ENCODE measurements at regions not wholly inside any gene's neighbourhood (a gene's known extent, or its start where the extent isn't known, plus 50 kb on each side); places are given as distances from the start of the nearest gene placed in this dataset.

- no peak for DNase-seq (ENCODE audit: insufficient read length, low spot score, missing footprints)
- Histone ChIP-seq H2AFZ (ENCODE audit: low read length) (no peak overlapping the region), H3K4me1 (ENCODE audit: insufficient read depth, low read length) (no peaks in the 10 kb centered on the region), H3K79me2 (ENCODE audit: insufficient read depth, low read length) (no peaks in the 10 kb centered on the region), H3K27ac (ENCODE audit: low read depth, low read length) (no peak overlapping the region), H3K4me2 (ENCODE audit: insufficient read depth, low read length) (no peak overlapping the region), H4K20me1 (ENCODE audit: insufficient read depth, low read length) (no peaks in the 10 kb centered on the region), H3K36me3 (ENCODE audit: insufficient read depth, low read length) (no peaks in the 10 kb centered on the region), H3K4me3 (ENCODE audit: insufficient read depth, low read length) (no peak overlapping the region), H3K27me3 (ENCODE audit: insufficient read depth, low read length) (no peaks in the 10 kb centered on the region), H3K9me3 (ENCODE audit: low read depth, low read length) (peaks cover 2% of the 10 kb centered on the region)
- TF ChIP-seq CTCF (IDR thresholded peaks at IDR 0.05; ENCODE audit: extremely low read depth, low read depth, low read length): no peak
Measured at GRCh38 chr9:103713631-103714030, 380.5 kb upstream of the SMC2 start.

- Histone ChIP-seq H4K20me1 (ENCODE audit: insufficient read depth, low read length) (no peaks in the 10 kb centered on the region), H2AFZ (ENCODE audit: low read length) (no peak overlapping the region), H3K27me3 (ENCODE audit: insufficient read depth, low read length) (no peaks in the 10 kb centered on the region), H3K79me2 (ENCODE audit: insufficient read depth, low read length) (no peaks in the 10 kb centered on the region), H3K9me3 (ENCODE audit: low read depth, low read length) (peaks cover 2% of the 10 kb centered on the region), H3K36me3 (ENCODE audit: insufficient read depth, low read length) (no peaks in the 10 kb centered on the region), H3K4me2 (ENCODE audit: insufficient read depth, low read length) (no peak overlapping the region), H3K4me3 (ENCODE audit: insufficient read depth, low read length) (no peak overlapping the region), H3K4me1 (ENCODE audit: insufficient read depth, low read length) (no peaks in the 10 kb centered on the region), H3K27ac (ENCODE audit: low read depth, low read length) (no peak overlapping the region)
- no peak for TF ChIP-seq CTCF (IDR thresholded peaks at IDR 0.05; ENCODE audit: extremely low read depth, low read depth, low read length)
- DNase-seq (ENCODE audit: insufficient read length, low spot score, missing footprints): no peak
Measured at GRCh38 chr9:103714992-103715391, 379.1 kb upstream of the SMC2 start.

GRCh38 chr9:103721056-103721455, 373.1 kb upstream of the SMC2 start:
- Histone ChIP-seq H3K4me3 (ENCODE audit: insufficient read depth, low read length) (no peak overlapping the region), H4K20me1 (ENCODE audit: insufficient read depth, low read length) (no peaks in the 10 kb centered on the region), H3K4me1 (ENCODE audit: insufficient read depth, low read length) (no peaks in the 10 kb centered on the region), H3K36me3 (ENCODE audit: insufficient read depth, low read length) (no peaks in the 10 kb centered on the region), H3K27me3 (ENCODE audit: insufficient read depth, low read length) (no peaks in the 10 kb centered on the region), H2AFZ (ENCODE audit: low read length) (no peak overlapping the region), H3K4me2 (ENCODE audit: insufficient read depth, low read length) (no peak overlapping the region), H3K27ac (ENCODE audit: low read depth, low read length) (no peak overlapping the region), H3K79me2 (ENCODE audit: insufficient read depth, low read length) (no peaks in the 10 kb centered on the region), H3K9me3 (ENCODE audit: low read depth, low read length) (no peaks in the 10 kb centered on the region)
- no peak for TF ChIP-seq CTCF (IDR thresholded peaks at IDR 0.05; ENCODE audit: extremely low read depth, low read depth, low read length)
- no peak for DNase-seq (ENCODE audit: insufficient read length, low spot score, missing footprints)

GRCh38 chr9:103730866-103731265, 363.2 kb upstream of the SMC2 start:
- Histone ChIP-seq H4K20me1 (ENCODE audit: insufficient read depth, low read length) (no peaks in the 10 kb centered on the region), H3K27me3 (ENCODE audit: insufficient read depth, low read length) (no peaks in the 10 kb centered on the region), H3K79me2 (ENCODE audit: insufficient read depth, low read length) (no peaks in the 10 kb centered on the region), H3K27ac (ENCODE audit: low read depth, low read length) (no peak overlapping the region), H3K4me3 (ENCODE audit: insufficient read depth, low read length) (no peak overlapping the region), H2AFZ (ENCODE audit: low read length) (no peak overlapping the region), H3K4me1 (ENCODE audit: insufficient read depth, low read length) (no peaks in the 10 kb centered on the region), H3K9me3 (ENCODE audit: low read depth, low read length) (peaks cover 3% of the 10 kb centered on the region), H3K4me2 (ENCODE audit: insufficient read depth, low read length) (no peak overlapping the region), H3K36me3 (ENCODE audit: insufficient read depth, low read length) (no peaks in the 10 kb centered on the region)
- TF ChIP-seq CTCF (IDR thresholded peaks at IDR 0.05; ENCODE audit: extremely low read depth, low read depth, low read length): no peak
- DNase-seq (ENCODE audit: insufficient read length, low spot score, missing footprints): no peak
